Skeletal muscle tissue (tissue), 3 donors: ENCODE measurements at regions not wholly inside any gene's neighbourhood (a gene's known extent, or its start where the extent isn't known, plus 50 kb on each side); places are given as distances from the start of the nearest gene placed in this dataset.

Experiments
- H3K27ac ChIP-seq: one replicate; pipeline ENCODE4 v1.7.0; 2013; ENCODE audit warnings: mild to moderate bottlenecking, low read depth, low read length, inconsistent platforms
- H3K27me3 ChIP-seq, 3 donors: one replicate each; pipeline ENCODE4 v1.7.0; 2013; ENCODE audit warnings: low read length in 3 of 3; ENCODE audit not compliant: control insufficient read depth in 3 of 3, insufficient read depth in 3 of 3
- H3K36me3 ChIP-seq, 3 donors: one replicate each; pipeline ENCODE4 v1.7.0; 2013; ENCODE audit warnings: low read length in 3 of 3; ENCODE audit not compliant: control insufficient read depth in 3 of 3, insufficient read depth in 3 of 3
- H3K4me1 ChIP-seq, 3 donors: one replicate each; pipeline ENCODE4 v1.7.0; 2013; ENCODE audit warnings: low read length in 3 of 3, mild to moderate bottlenecking in 3 of 3; ENCODE audit not compliant: control insufficient read depth in 3 of 3, insufficient read depth in 3 of 3
- H3K4me3 ChIP-seq, 3 donors: one replicate each; pipeline ENCODE4 v1.7.0; 2013; ENCODE audit warnings: low read length in 3 of 3
- H3K9ac ChIP-seq, 3 donors: one replicate each; pipeline ENCODE4 v1.7.0; 2013; ENCODE audit warnings: low read length in 3 of 3, mild to moderate bottlenecking in 3 of 3, moderate library complexity in 2 of 3, low read depth in 1 of 3
- H3K9me3 ChIP-seq, 3 donors: one replicate each; pipeline ENCODE4 v1.7.0; 2013; ENCODE audit warnings: low read length in 3 of 3; ENCODE audit not compliant: control insufficient read depth in 3 of 3
- donor health status: Osteomylitis.

DNA sequence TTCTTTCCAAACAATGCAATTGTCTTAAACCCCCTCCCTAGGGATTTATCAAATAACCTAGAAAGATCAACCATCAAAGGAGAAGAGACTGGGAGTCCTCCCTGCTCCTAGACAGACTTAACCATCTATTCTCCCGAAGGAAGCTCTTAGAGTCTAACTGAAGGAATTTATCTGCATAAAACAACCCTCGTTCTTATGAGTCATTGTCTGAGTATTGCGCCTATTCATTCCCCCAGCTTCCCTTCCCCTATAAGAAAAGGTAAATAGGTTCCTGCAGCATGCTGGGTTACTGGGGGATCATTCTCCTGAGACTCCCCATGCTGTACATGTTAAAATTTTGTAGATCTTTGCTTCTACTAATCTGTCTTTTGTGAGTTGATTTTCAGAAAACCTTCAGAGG, 412.7 kb downstream of the OCA2 start:
- Histone ChIP-seq H3K27me3 (no peaks in the 10 kb centered on the region), H3K9ac (no peak overlapping the region), H3K4me3 (no peak overlapping the region), H3K27ac (no peak overlapping the region), H3K4me1 (no peaks in the 10 kb centered on the region), H3K9me3 (no peaks in the 10 kb centered on the region), H3K36me3 (no peaks in the 10 kb centered on the region)

DNA sequence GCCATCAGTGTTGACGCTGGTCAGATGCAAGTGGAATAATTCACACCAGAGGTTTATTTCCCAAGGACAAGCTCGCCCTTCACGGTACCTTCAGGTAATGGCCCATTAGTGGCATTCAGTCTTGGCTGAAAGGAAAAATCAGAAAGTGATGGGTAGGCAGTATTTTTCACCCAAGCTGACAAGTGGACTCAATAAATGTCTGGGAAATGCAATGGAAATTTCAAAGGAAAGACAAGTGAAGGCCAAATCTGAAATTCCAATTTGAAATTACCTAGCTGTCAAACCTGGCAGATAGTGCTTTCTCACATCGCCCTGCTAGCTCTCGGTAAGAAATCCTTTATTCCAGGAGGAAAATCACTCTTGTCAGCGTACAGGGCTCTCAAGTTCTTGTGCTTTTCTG, 413.5 kb downstream of the OCA2 start:
- H3K4me3 ChIP-seq: no peak overlapping the region
- no peak overlapping the region for H3K27ac ChIP-seq
- no peaks in the 10 kb centered on the region for H3K36me3 ChIP-seq
- H3K27me3 ChIP-seq: no peaks in the 10 kb centered on the region
- H3K4me1 ChIP-seq: no peaks in the 10 kb centered on the region
- no peak overlapping the region for H3K9ac ChIP-seq
- H3K9me3 ChIP-seq: no peaks in the 10 kb centered on the region

DNA sequence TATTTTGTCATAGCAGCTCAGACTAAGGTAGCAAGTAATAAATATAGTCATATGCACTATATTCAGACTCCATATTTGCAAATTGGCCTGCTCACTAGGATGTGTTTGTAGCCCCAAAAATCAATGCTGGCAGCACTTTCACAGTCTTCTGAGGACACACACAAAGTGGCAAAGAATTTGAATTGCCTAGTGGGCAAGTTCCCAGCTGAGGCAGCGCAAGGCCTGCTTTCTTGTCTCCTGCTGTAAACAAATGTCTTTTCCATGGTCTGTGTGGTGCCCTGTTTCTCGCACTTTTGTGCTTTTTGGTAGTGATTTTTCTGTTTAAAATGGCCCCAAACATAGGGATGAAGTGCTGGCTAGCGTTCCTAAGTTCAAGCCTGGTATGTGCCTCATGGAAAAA, 416.0 kb downstream of the OCA2 start:
- Histone ChIP-seq H3K27me3 (no peaks in the 10 kb centered on the region), H3K36me3 (no peaks in the 10 kb centered on the region), H3K4me1 (no peaks in the 10 kb centered on the region), H3K9me3 (no peaks in the 10 kb centered on the region), H3K9ac (no peak overlapping the region), H3K4me3 (no peak overlapping the region), H3K27ac (no peak overlapping the region)

DNA sequence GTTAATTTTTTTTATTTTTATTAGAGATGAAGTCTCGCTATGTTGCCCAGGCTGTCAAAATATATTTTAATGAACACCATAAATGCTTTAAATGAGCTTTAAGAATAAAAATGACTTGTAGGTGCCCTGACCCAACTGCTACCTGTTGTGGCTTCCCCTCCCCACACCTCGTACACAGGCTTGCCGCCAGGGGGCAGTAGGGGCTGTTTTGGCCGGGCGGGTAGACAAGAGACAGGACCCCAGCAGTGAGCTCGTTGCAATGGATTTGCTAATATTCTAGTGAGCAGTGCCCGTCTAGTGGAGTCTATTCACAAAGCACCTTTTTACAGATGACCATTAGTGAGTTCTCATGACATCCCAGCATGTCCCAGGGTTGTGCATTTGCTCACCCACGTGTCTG, 418.1 kb downstream of the OCA2 start:
- Histone ChIP-seq H3K4me1 (no peaks in the 10 kb centered on the region), H3K4me3 (no peak overlapping the region), H3K27ac (no peak overlapping the region), H3K36me3 (no peaks in the 10 kb centered on the region), H3K9ac (no peak overlapping the region), H3K9me3 (no peaks in the 10 kb centered on the region), H3K27me3 (peaks cover 0 to 4% (median 0%) of the 10 kb centered on the region in 3 donors)

DNA sequence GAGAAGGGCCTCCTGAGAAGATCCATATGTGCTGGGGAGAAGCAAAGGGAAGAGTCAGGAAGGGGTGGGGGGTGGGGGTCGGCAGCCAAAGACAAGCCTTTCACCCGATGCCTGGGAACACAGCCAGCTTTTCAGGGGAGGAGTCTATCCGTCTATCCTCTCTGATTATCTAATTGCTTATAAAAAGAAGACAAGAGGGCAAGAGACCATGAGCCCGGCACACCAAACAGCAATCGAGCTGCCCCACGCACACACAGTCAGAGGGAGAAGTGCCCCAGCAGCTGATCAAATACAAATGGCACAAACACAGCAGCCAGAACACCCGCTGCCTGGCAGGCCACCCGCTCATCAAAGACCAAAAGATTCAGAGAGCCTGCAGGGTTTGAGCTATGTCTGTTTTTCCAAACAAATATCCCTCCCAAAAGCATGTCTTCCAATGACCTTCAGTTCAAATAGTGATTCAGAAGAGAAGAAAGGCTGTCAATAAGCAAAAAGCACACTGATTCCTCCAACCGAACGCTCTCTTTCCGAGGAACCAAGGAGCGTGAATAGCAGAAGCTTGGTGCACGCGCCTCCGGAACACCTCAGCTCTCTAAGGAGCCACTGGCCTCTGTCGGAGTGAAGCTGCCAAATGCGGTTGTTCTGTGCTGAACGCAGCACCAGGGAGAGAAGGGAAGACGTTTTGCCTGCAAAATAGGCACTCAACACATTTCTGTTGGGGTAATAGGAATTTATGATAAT, 419.2 kb downstream of the OCA2 start:
- Histone ChIP-seq H3K4me3 (no peak overlapping the region), H3K9ac (no peak overlapping the region), H3K27ac (no peak overlapping the region), H3K4me1 (no peaks in the 10 kb centered on the region), H3K36me3 (no peaks in the 10 kb centered on the region), H3K27me3 (peaks cover 0 to 4% (median 0%) of the 10 kb centered on the region in 3 donors), H3K9me3 (no peaks in the 10 kb centered on the region)

DNA sequence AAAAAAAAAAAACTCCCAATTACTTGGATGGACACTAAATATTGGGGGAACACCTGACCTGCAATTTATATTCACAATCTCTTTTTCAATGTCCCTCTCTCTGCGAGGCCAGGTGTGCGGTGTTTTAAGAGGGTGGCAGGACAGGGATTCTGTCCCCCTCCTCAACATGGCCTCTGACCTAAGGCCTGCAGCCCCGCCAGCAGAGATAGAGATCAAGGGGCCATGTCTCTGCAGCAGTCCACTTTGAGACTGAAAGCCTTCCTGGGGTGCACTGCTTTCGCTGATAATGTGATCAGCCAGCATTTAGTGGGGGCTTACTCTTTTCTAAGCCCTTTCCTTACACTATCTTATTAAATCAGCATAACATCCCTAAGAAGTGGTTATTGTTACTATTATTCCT, 419.9 kb downstream of the OCA2 start:
- Histone ChIP-seq H3K27me3 (peaks cover 0 to 4% (median 0%) of the 10 kb centered on the region in 3 donors), H3K9ac (no peak overlapping the region), H3K4me3 (no peak overlapping the region), H3K4me1 (no peaks in the 10 kb centered on the region), H3K9me3 (no peaks in the 10 kb centered on the region), H3K36me3 (no peaks in the 10 kb centered on the region), H3K27ac (no peak overlapping the region)

DNA sequence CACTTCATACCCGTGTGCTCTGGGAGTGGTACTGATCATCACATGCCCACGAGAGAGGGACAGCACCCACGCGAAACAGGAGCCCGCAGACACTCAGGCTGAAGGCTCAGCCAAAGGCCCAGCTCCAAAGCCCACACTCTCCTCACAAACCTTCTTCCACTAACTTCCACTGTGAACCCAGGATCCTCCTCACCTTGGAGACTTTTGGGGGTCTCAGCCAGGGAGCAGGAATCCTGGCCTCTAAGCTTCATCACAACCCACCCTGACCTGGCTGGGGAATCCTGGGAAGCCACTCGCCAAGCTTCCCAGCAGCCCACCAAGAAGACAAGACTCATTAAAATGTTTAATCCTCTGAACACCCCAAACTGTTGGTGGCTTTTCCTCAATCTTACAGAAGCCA, 421.2 kb downstream of the OCA2 start:
- Histone ChIP-seq H3K36me3 (no peaks in the 10 kb centered on the region), H3K9ac (no peak overlapping the region), H3K4me3 (no peak overlapping the region), H3K27ac (no peak overlapping the region), H3K27me3 (peaks cover 0 to 4% (median 0%) of the 10 kb centered on the region in 3 donors), H3K9me3 (no peaks in the 10 kb centered on the region), H3K4me1 (no peaks in the 10 kb centered on the region)

DNA sequence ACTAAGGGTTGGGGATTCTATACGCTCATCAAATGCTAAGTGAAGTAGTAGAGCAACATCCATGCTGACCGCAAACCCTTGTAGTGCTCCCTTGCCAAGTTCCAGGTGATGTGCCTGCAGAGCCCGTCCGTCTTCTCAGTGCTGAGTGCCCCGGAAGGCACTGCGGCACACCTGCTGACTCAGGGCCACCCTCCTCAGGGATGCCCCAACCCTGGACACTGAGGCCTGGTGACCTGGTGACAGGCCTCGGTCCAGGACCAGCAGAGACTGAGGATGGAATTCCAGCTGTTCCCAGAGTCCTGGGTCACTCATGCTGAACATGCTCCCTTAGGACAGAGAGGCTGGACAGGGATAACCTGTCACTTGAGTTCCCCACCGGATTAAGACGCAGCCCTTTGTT, 422.5 kb downstream of the OCA2 start:
- Histone ChIP-seq H3K27me3 (peaks cover 0 to 4% (median 0%) of the 10 kb centered on the region in 3 donors), H3K4me3 (no peak overlapping the region), H3K27ac (no peak overlapping the region), H3K9ac (no peak overlapping the region), H3K4me1 (no peaks in the 10 kb centered on the region), H3K9me3 (peaks cover 0 to 3% (median 0%) of the 10 kb centered on the region in 3 donors), H3K36me3 (no peaks in the 10 kb centered on the region)

DNA sequence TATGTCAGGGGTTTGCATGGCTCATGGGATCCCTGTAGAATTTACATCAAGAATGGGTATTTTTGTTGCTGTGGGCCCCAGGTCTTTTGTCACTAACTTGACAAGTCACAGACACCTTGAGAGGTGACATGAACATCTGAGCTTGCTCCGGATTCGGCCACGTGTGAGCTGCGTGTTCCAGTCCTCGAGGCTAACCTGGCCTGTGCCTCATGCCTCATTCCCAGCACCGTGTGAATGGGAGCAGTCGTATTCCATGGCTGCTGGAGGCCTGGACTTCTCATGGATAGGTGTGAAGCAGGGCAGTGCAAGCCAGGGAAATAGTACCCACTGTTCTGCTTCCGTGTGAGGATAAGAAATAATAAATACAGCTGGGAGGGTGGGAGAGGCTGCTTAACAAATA, 423.5 kb downstream of the OCA2 start:
- H3K27me3 ChIP-seq: peaks cover 0 to 4% (median 2%) of the 10 kb centered on the region in 3 donors
- no peaks in the 10 kb centered on the region for H3K4me1 ChIP-seq
- H3K9me3 ChIP-seq: peaks cover 0 to 3% (median 0%) of the 10 kb centered on the region in 3 donors
- no peak overlapping the region for H3K9ac ChIP-seq
- no peak overlapping the region for H3K4me3 ChIP-seq
- H3K36me3 ChIP-seq: no peaks in the 10 kb centered on the region
- H3K27ac ChIP-seq: no peak overlapping the region

DNA sequence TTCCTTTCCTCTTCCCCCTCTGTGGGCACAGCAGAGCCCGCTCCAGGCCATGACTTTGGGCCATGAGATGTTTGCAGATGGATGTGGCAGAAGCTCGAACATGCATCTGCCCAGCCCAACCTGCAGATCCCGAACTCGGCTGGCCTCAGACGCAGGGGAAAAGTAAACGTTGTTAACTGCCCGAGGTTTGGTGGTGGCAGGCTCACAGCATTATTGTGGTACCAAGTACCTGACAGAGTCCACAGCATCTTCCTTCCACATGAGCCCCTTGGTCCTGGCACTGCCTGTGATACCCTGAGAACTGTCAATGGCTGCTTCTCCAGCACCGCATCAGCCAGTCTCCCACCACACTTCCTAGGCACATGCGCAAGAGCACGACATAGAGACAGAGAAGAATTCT, 424.3 kb downstream of the OCA2 start:
- no peaks in the 10 kb centered on the region for H3K4me1 ChIP-seq
- H3K27me3 ChIP-seq: peaks cover 0 to 4% (median 2%) of the 10 kb centered on the region in 3 donors
- H3K27ac ChIP-seq: no peak overlapping the region
- H3K36me3 ChIP-seq: no peaks in the 10 kb centered on the region
- H3K4me3 ChIP-seq: no peak overlapping the region
- H3K9ac ChIP-seq: no peak overlapping the region
- H3K9me3 ChIP-seq: peaks cover 0 to 3% (median 0%) of the 10 kb centered on the region in 3 donors
